GM12892 (cell line): ENCODE measurements at regions not wholly inside any gene's neighbourhood (a gene's known extent, or its start where the extent isn't known, plus 50 kb on each side); places are given as distances from the start of the nearest gene placed in this dataset.

Source experiments
- POLR2AphosphoS5 ChIP-seq: IDR thresholded peaks from 2 replicates; pipeline ENCODE4 v1.6.1; 2011; ENCODE audit warnings: low read depth, low read length, control low read depth
- TAF1 ChIP-seq: IDR thresholded peaks from 2 replicates; pipeline ENCODE4 v1.6.1; 2011; ENCODE audit warnings: low read depth, mild to moderate bottlenecking, control low read depth, low read length, borderline replicate concordance

DNA sequence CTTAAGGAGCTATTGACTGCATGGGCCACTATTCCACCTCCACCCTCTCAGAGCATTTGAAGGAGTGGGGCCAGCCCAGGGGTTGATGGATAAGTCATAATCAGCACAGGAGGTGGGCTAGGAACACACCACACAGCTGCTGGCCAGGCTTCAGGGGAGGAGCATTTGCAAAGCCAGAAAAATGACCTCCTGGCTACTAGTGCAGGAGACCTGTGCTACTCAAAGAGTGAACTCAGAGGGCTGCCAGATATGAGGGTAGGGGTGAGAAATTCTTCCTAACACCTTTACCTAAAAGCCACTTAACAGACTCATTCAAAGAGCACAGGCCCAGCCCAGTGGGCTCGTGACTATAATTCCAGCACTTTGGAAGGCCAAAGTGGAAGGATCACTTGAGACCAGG is 210.8 kb downstream of the TBXT start:
- TF ChIP-seq POLR2AphosphoS5 = no peak
- no peak for TF ChIP-seq TAF1
